B cell (primary cell): ENCODE measurements at regions not wholly inside any gene's neighbourhood (a gene's known extent, or its start where the extent isn't known, plus 50 kb on each side); places are given as distances from the start of the nearest gene placed in this dataset.

ENCODE experiments used
- ATAC-seq: fragments of 200-7000 bp; cut with Tn5 transposase; one replicate; pipeline ENCODE4 v1.10.0; 2021; ENCODE audit warnings: low read depth, mild to moderate bottlenecking, moderate number of reproducible peaks, moderate library complexity
- CTCF ChIA-PET: fragments of 350-600 bp; sonication (Branson Sonifier 250); formaldehyde crosslinking; loops from one replicate; lab custom pipeline; 2021; ENCODE audit warnings: antibody characterized with exemption, inconsistent platforms; lab: Charles Lee
- POLR2A ChIA-PET: fragments of 350-600 bp; sonication (Branson Sonifier 250); formaldehyde crosslinking; loops from one replicate; lab custom pipeline; 2021; ENCODE audit warnings: antibody characterized with exemption; lab: Charles Lee
- DNase-seq: peaks from one replicate; pipeline ENCODE4 v3.0.0; 2013
- H2AFZ ChIP-seq: 2 replicates; pipeline ENCODE4 v1.6.1; 2012; ENCODE audit warnings: mild to moderate bottlenecking, low read depth, low read length; ENCODE audit not compliant: insufficient read depth, poor library complexity, severe bottlenecking
- H3K27ac ChIP-seq, 2 donors: 1 replicate in 1 of 2; 2 replicates in 1 of 2; pipeline ENCODE4 v1.5.1; 2012 to 2013; ENCODE audit warnings: low read length in 2 of 2, mild to moderate bottlenecking in 2 of 2, moderate library complexity in 1 of 2
- H3K27me3 ChIP-seq, 4 experiments: fragments of 200-600 bp in 1 of 4; sonication (generic) in 1 of 4; replicated peaks in 1 of 4; 1 replicate in 2 of 4; 2 replicates in 2 of 4; pipeline versions ENCODE4 v1.6.1 to v1.7.0; 2013 to 2016; ENCODE audit warnings: low read length in 3 of 4, mild to moderate bottlenecking in 2 of 4, mixed read lengths in 1 of 4, moderate library complexity in 1 of 4; ENCODE audit not compliant: insufficient read depth in 4 of 4, control insufficient read depth in 3 of 4; ENCODE audit errors: control extremely low read depth in 1 of 4
- H3K36me3 ChIP-seq, 2 experiments: replicated peaks in 1 of 2; 1 replicate in 1 of 2; 2 replicates in 1 of 2; pipeline versions ENCODE4 v1.6.1 to v1.7.1; 2013; ENCODE audit warnings: low read length in 1 of 2; ENCODE audit not compliant: insufficient read depth in 2 of 2, control insufficient read depth in 1 of 2; ENCODE audit errors: control extremely low read depth in 1 of 2, extremely low read depth in 1 of 2
- H3K4me1 ChIP-seq, 2 donors: fragments of 200-600 bp in 1 of 2; sonication (generic) in 1 of 2; 1 replicate in 1 of 2; 2 replicates in 1 of 2; pipeline versions ENCODE4 v1.5.1 to v1.6.1; 2013 to 2017; ENCODE audit warnings: low read length in 2 of 2; ENCODE audit not compliant: control insufficient read depth in 2 of 2, insufficient read depth in 2 of 2
- H3K4me2 ChIP-seq: replicated peaks from 2 replicates; pipeline ENCODE3; 2012; ENCODE audit warnings: mild to moderate bottlenecking, low read depth, low read length; ENCODE audit not compliant: poor library complexity, severe bottlenecking
- H3K4me3 ChIP-seq, 5 experiments: fragments of 200-600 bp in 1 of 5; sonication (generic) in 1 of 5; 1 replicate in 3 of 5; 2 replicates in 2 of 5; pipeline versions ENCODE4 v1.5.1 to v1.7.0; 2011 to 2016; ENCODE audit warnings: low read length in 4 of 5, mild to moderate bottlenecking in 4 of 5, low read depth in 2 of 5, control low read depth in 1 of 5, moderate library complexity in 1 of 5; ENCODE audit not compliant: insufficient read depth in 1 of 5; ENCODE audit errors: control extremely low read depth in 1 of 5, extremely low read depth in 1 of 5
- H3K79me2 ChIP-seq: fragments of 200-600 bp; sonication (generic); one replicate; pipeline ENCODE4 v1.6.0; 2016; ENCODE audit warnings: low read length; ENCODE audit not compliant: control insufficient read depth, insufficient read depth
- H3K9ac ChIP-seq: fragments of 200-600 bp; sonication (generic); 2 replicates; pipeline ENCODE4 v1.6.1; 2017; ENCODE audit warnings: mild to moderate bottlenecking, low read length, moderate library complexity
- H3K9me3 ChIP-seq, 3 donors: one replicate each; pipeline versions ENCODE4 v1.6.1 to v1.7.1; 2013; ENCODE audit warnings: low read length in 2 of 3; ENCODE audit not compliant: control insufficient read depth in 2 of 3, insufficient read depth in 1 of 3; ENCODE audit errors: control extremely low read depth in 1 of 3
- H4K20me1 ChIP-seq: 2 replicates; pipeline ENCODE4 v1.6.0; 2012; ENCODE audit warnings: mild to moderate bottlenecking, low read length; ENCODE audit not compliant: insufficient read depth, control insufficient read depth, poor library complexity, severe bottlenecking
- H3K27ac Mint-ChIP-seq: one replicate; pipeline ENCODE4 v1.8.0; 2021; ENCODE audit warnings: mixed read lengths
- H3K27me3 Mint-ChIP-seq: one replicate; pipeline ENCODE4 v1.8.0; 2021; ENCODE audit warnings: mixed read lengths
- H3K4me1 Mint-ChIP-seq: one replicate; pipeline ENCODE4 v1.8.0; 2021; ENCODE audit warnings: mixed read lengths
- H3K4me3 Mint-ChIP-seq: one replicate; pipeline ENCODE4 v1.8.0; 2021; ENCODE audit warnings: mixed read lengths
- H3K9me3 Mint-ChIP-seq: one replicate; pipeline ENCODE4 v1.8.0; 2022; ENCODE audit warnings: mixed read lengths; ENCODE audit not compliant: insufficient read depth
- EZH2 ChIP-seq: IDR thresholded peaks from 2 replicates; pipeline ENCODE4 v1.6.1; 2012; ENCODE audit warnings: borderline replicate concordance, low read depth, mild to moderate bottlenecking, moderate library complexity, low read length; ENCODE audit not compliant: insufficient read depth, poor library complexity, severe bottlenecking
- WGBS: methylation state at CpG from one replicate; pipeline ENCODE4 v1.1.5; 2013; ENCODE audit warnings: missing lambda C conversion rate; ENCODE audit not compliant: insufficient coverage; 5-methylcytosine and 5-hydroxymethylcytosine counted together
- intact Hi-C: fragments of 100-400 bp; cut with micrococcal nuclease; formaldehyde crosslinking; loops from one replicate; pipeline ENCODE4 v1.10.0; 2022
- TF ChIP-seq, protein P1 (sequence below): fragments of 200-600 bp; IDR thresholded peaks from one replicate; pipeline ENCODE4 v1.8.0; 2022; ENCODE audit warnings: antibody characterized with exemption, mild to moderate bottlenecking

DNA sequence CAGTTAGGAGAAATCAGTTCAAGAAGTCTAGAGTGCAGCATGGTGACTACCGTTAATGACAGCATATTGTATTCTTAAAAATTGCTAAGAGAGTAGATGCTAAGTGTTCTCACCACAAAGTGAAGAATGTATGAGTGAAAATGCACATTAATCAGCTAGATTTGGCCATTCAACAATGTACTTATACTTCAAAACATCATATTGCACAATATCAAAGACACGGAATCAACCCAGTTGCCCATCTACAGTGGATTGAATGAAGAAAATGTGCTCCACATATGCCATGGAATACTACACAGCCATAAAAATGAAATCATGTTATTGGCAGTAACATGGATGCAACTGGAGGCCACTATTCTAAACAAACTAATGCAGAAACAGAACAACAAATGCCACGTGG lies 119.9 kb upstream of the NDN start:
- Mint-ChIP-seq H3K9me3 (peaks cover 7% of the 10 kb centered on the region), H3K27me3 (no peaks in the 10 kb centered on the region), H3K4me3 (no peak overlapping the region), H3K4me1 (no peaks in the 10 kb centered on the region), H3K27ac (no peak overlapping the region)
- intact Hi-C loops: no loop called here
- H3K27ac ChIP-seq: no peak overlapping the region
- no peaks in the 10 kb centered on the region for H3K27me3 ChIP-seq
- 100% methylated on average over 1 of the region's 3 CpGs for WGBS
- ATAC-seq (no peak), DNase-seq (no peak)
- no peak overlapping the region for H2AFZ ChIP-seq
- no peak overlapping the region for H3K4me2 ChIP-seq
- CTCF ChIA-PET: no interaction called here
- H3K9ac ChIP-seq: no peak overlapping the region
- POLR2A ChIA-PET: no interaction called here
- H4K20me1 ChIP-seq: no peaks in the 10 kb centered on the region
- TF ChIP-seq EZH2: no peak
- TF ChIP-seq, protein P1, sequence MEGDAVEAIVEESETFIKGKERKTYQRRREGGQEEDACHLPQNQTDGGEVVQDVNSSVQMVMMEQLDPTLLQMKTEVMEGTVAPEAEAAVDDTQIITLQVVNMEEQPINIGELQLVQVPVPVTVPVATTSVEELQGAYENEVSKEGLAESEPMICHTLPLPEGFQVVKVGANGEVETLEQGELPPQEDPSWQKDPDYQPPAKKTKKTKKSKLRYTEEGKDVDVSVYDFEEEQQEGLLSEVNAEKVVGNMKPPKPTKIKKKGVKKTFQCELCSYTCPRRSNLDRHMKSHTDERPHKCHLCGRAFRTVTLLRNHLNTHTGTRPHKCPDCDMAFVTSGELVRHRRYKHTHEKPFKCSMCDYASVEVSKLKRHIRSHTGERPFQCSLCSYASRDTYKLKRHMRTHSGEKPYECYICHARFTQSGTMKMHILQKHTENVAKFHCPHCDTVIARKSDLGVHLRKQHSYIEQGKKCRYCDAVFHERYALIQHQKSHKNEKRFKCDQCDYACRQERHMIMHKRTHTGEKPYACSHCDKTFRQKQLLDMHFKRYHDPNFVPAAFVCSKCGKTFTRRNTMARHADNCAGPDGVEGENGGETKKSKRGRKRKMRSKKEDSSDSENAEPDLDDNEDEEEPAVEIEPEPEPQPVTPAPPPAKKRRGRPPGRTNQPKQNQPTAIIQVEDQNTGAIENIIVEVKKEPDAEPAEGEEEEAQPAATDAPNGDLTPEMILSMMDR: no peak
- no peaks in the 10 kb centered on the region for H3K79me2 ChIP-seq
- H3K4me1 ChIP-seq: no peaks in the 10 kb centered on the region
- no peak overlapping the region for H3K4me3 ChIP-seq
- H3K9me3 ChIP-seq: peaks cover 0 to 12% (median 0%) of the 10 kb centered on the region in 3 donors
- H3K36me3 ChIP-seq: no peaks in the 10 kb centered on the region

DNA sequence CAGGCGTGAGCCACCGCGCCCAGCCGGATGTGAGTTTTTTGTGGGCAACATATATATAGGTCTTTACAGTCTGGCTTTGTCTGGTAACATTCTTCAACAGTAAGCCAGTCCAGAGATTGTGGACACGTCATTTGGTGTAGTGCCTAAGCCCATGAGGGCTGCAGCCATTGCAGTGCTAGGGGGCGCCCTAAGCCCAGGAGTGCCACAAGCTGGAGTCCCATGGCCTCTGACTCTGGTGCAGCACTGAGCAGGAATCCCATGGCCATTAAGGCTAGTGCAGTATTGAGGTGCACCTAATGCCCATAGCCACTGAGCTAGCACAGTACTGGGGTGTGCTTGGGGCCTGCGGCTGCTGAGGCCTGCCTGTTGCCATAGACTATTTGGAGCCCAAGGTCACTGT lies 136.4 kb upstream of the NDN start:
- POLR2A ChIA-PET: no interaction called here
- ATAC-seq: no peak
- CTCF ChIA-PET: no interaction called here

More for the DNA sequence above, 136.4 kb upstream of the NDN start:
- H4K20me1 ChIP-seq: no peaks in the 10 kb centered on the region
- no peaks in the 10 kb centered on the region for H3K27me3 Mint-ChIP-seq
- no peak overlapping the region for H3K4me2 ChIP-seq
- DNase-seq: no peak
- 60% methylated on average over 6 of the region's 7 CpGs for WGBS
- H3K36me3 ChIP-seq: no peaks in the 10 kb centered on the region
- TF ChIP-seq, protein P1: no peak
- TF ChIP-seq EZH2: no peak
- H3K9ac ChIP-seq: no peak overlapping the region
- no peak overlapping the region for H3K27ac Mint-ChIP-seq
- no peaks in the 10 kb centered on the region for H3K4me1 Mint-ChIP-seq
- no peak overlapping the region for H3K27ac ChIP-seq
- no peaks in the 10 kb centered on the region for H3K27me3 ChIP-seq
- H3K4me3 ChIP-seq: no peak overlapping the region
- peaks cover 0 to 13% (median 0%) of the 10 kb centered on the region in 3 donors for H3K9me3 ChIP-seq
- H2AFZ ChIP-seq: no peak overlapping the region
- H3K79me2 ChIP-seq: no peaks in the 10 kb centered on the region
- H3K4me3 Mint-ChIP-seq: no peak overlapping the region
- H3K9me3 Mint-ChIP-seq: peaks cover 14% of the 10 kb centered on the region
- no peaks in the 10 kb centered on the region for H3K4me1 ChIP-seq
- intact Hi-C loops: no loop called here
